H1 (cell line): ENCODE measurements at regions not wholly inside any gene's neighbourhood (a gene's known extent, or its start where the extent isn't known, plus 50 kb on each side); places are given as distances from the start of the nearest gene placed in this dataset.

ENCODE experiments used
- CHD1 ChIP-seq: IDR thresholded peaks from 2 replicates; pipeline ENCODE4 v1.6.1; 2012; ENCODE audit warnings: low read depth, low read length, improper control_type of control experiment
- EZH2 ChIP-seq: fragments of 200-600 bp; sonication (generic); IDR thresholded peaks from 2 replicates; pipeline ENCODE4 v1.7.1; 2012; ENCODE audit warnings: low read depth, mild to moderate bottlenecking, moderate library complexity, low read length, inconsistent platforms; ENCODE audit not compliant: severe bottlenecking
- JUN ChIP-seq: IDR thresholded peaks from 2 replicates; pipeline ENCODE4 v1.6.1; 2011; ENCODE audit warnings: low read depth, mild to moderate bottlenecking, improper control_type of control experiment, low read length
- MAFK ChIP-seq: IDR thresholded peaks from 2 replicates; pipeline ENCODE4 v1.6.1; 2012; ENCODE audit warnings: low read depth, mild to moderate bottlenecking, improper control_type of control experiment, low read length
- POLR2A ChIP-seq, 2 experiments: IDR thresholded peaks; 1 replicate in 1 of 2; 2 replicates in 1 of 2; pipeline ENCODE4 v1.6.1; 2011; ENCODE audit warnings: low read depth in 2 of 2, low read length in 2 of 2, mild to moderate bottlenecking in 2 of 2; ENCODE audit errors: control extremely low read depth in 1 of 2
- YY1 ChIP-seq: IDR thresholded peaks from 2 replicates; pipeline ENCODE4 v1.6.1; 2011; ENCODE audit warnings: low read depth, mild to moderate bottlenecking, low read length

DNA sequence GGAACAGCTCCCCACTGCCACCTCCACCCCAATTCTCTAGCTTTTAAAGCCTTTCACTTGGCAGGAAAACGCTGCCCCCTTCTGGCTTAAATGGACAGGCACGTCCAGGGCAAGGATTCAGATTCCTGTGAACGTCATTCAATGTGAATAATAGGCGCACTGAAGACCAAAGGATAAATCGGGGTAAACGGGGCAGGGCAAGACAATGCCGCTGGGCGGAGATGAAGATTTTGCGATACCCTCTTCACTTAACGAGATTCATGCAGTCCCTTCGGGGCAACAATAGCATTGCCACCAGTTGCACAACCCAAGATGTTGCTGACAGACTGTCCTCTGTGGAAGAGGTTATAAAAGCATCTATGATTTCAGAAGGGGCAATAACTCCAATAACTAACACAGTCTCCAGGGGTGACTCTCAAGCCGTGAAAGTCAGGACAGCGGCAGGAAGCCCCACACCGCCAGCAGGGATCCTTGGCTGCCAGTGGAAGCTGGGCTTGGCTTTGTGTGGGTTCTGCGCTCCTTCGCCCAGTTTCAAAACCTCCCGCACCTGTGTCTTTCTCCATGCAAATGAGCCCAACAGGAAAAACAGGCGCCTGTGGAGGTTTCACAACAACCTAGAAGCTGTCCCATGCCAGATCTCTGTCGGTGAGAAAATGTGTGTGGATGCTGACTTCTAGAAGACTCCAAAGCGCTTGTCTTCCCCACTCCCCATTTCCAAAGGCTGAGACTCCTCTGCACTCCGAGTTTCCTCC, 291.8 kb downstream of the BMP7 start:
- no peak for TF ChIP-seq CHD1
- TF ChIP-seq EZH2 = no peak
- no peak for TF ChIP-seq POLR2A (IDR thresholded peaks at IDR 0.05; ENCODE audit: control extremely low read depth in 1 of 2, low read depth in 2 of 2, low read length in 2 of 2)
- no peak for TF ChIP-seq YY1
- no peak for TF ChIP-seq JUN
- TF ChIP-seq MAFK = no peak
